ENCODE measurements at regions not wholly inside any gene's neighbourhood (a gene's known extent, or its start where the extent isn't known, plus 50 kb on each side); places are given as distances from the start of the nearest gene placed in this dataset.

GRCh38 chr11:115693002-115693401, 188.8 kb upstream of the CADM1 start:
- Histone ChIP-seq H3K27me3 (ENCODE audit: control insufficient read depth, insufficient read depth, low read length) (no peaks in the 10 kb centered on the region), H3K27ac (ENCODE audit: low read depth in 2 of 2, low read length in 2 of 2) (no peak overlapping the region), H3K9me3 (ENCODE audit: control insufficient read depth in 2 of 3, insufficient read depth in 1 of 3, low read length in 3 of 3) (no peaks in the 10 kb centered on the region), H3K4me1 (ENCODE audit: control insufficient read depth in 2 of 3, insufficient read depth in 2 of 3, low read depth in 1 of 3, low read length in 3 of 3) (no peaks in the 10 kb centered on the region), H3K4me3 (ENCODE audit: low read length in 3 of 3) (no peak overlapping the region), H3K9ac (ENCODE audit: low read length in 3 of 3) (no peak overlapping the region), H3K36me3 (ENCODE audit: control insufficient read depth in 2 of 3, insufficient read depth in 3 of 3, low read length in 3 of 3) (no peaks in the 10 kb centered on the region)
- DNase-seq (no peak), FAIRE-seq (no peak)
- TF ChIP-seq CTCF (IDR thresholded peaks at IDR 0.05; ENCODE audit: borderline replicate concordance, extremely low read depth, insufficient read depth), result no peak
- intact Hi-C loops (cut with DNase I), result no loop called here

- Histone ChIP-seq H3K27ac (ENCODE audit: low read depth in 2 of 2, low read length in 2 of 2) (no peak overlapping the region), H3K9me3 (ENCODE audit: control insufficient read depth in 2 of 3, insufficient read depth in 1 of 3, low read length in 3 of 3) (no peaks in the 10 kb centered on the region), H3K9ac (ENCODE audit: low read length in 3 of 3) (no peak overlapping the region), H3K27me3 (ENCODE audit: control insufficient read depth, insufficient read depth, low read length) (no peaks in the 10 kb centered on the region), H3K4me1 (ENCODE audit: control insufficient read depth in 2 of 3, insufficient read depth in 2 of 3, low read depth in 1 of 3, low read length in 3 of 3) (no peaks in the 10 kb centered on the region), H3K4me3 (ENCODE audit: low read length in 3 of 3) (no peak overlapping the region), H3K36me3 (ENCODE audit: control insufficient read depth in 2 of 3, insufficient read depth in 3 of 3, low read length in 3 of 3) (no peaks in the 10 kb centered on the region)
- intact Hi-C loops (cut with DNase I), result no loop called here
- no peak for TF ChIP-seq CTCF (IDR thresholded peaks at IDR 0.05; ENCODE audit: borderline replicate concordance, extremely low read depth, insufficient read depth)
- no peak for DNase-seq
- no peak for FAIRE-seq
These were observed 186.8 kb upstream of the CADM1 start for GRCh38 chr11:115691030-115691429.

GRCh38 chr11:115687934-115688333, 183.7 kb upstream of the CADM1 start:
- FAIRE-seq, result no peak
- H3K27me3 ChIP-seq (ENCODE audit: control insufficient read depth, insufficient read depth, low read length), result no peaks in the 10 kb centered on the region
- TF ChIP-seq CTCF (IDR thresholded peaks at IDR 0.05; ENCODE audit: borderline replicate concordance, extremely low read depth, insufficient read depth), result no peak
- intact Hi-C loops (cut with DNase I), result no loop called here
- no peaks in the 10 kb centered on the region for H3K4me1 ChIP-seq (ENCODE audit: control insufficient read depth in 2 of 3, insufficient read depth in 2 of 3, low read depth in 1 of 3, low read length in 3 of 3)
- no peak overlapping the region for H3K9ac ChIP-seq (ENCODE audit: low read length in 3 of 3)
- H3K36me3 ChIP-seq (ENCODE audit: control insufficient read depth in 2 of 3, insufficient read depth in 3 of 3, low read length in 3 of 3), result no peaks in the 10 kb centered on the region
- H3K9me3 ChIP-seq (ENCODE audit: control insufficient read depth in 2 of 3, insufficient read depth in 1 of 3, low read length in 3 of 3), result no peaks in the 10 kb centered on the region
- H3K4me3 ChIP-seq (ENCODE audit: low read length in 3 of 3), result no peak overlapping the region
- DNase-seq, result no peak
- H3K27ac ChIP-seq (ENCODE audit: low read depth in 2 of 2, low read length in 2 of 2), result no peak overlapping the region

- FAIRE-seq (no peak), DNase-seq (no peak)
- intact Hi-C loops (cut with DNase I), result no loop called here
- Histone ChIP-seq H3K9ac (ENCODE audit: low read length in 3 of 3) (no peak overlapping the region), H3K27me3 (ENCODE audit: control insufficient read depth, insufficient read depth, low read length) (no peaks in the 10 kb centered on the region), H3K27ac (ENCODE audit: low read depth in 2 of 2, low read length in 2 of 2) (no peak overlapping the region), H3K4me1 (ENCODE audit: control insufficient read depth in 2 of 3, insufficient read depth in 2 of 3, low read depth in 1 of 3, low read length in 3 of 3) (no peaks in the 10 kb centered on the region), H3K36me3 (ENCODE audit: control insufficient read depth in 2 of 3, insufficient read depth in 3 of 3, low read length in 3 of 3) (no peaks in the 10 kb centered on the region), H3K9me3 (ENCODE audit: control insufficient read depth in 2 of 3, insufficient read depth in 1 of 3, low read length in 3 of 3) (no peaks in the 10 kb centered on the region), H3K4me3 (ENCODE audit: low read length in 3 of 3) (no peak overlapping the region)
- TF ChIP-seq CTCF (IDR thresholded peaks at IDR 0.05; ENCODE audit: borderline replicate concordance, extremely low read depth, insufficient read depth), result no peak
These were observed 180.5 kb upstream of the CADM1 start for GRCh38 chr11:115684699-115685098.
